MM.1S (cell line): ENCODE measurements at regions not wholly inside any gene's neighbourhood (a gene's known extent, or its start where the extent isn't known, plus 50 kb on each side); places are given as distances from the start of the nearest gene placed in this dataset.

Experiments used
- DNase-seq: peaks from one replicate; pipeline ENCODE4 v3.0.0-alpha.2; 2015
- H2AFZ ChIP-seq: fragments of 300-600 bp; sonication (generic); 2 replicates; pipeline ENCODE4 v1.6.0; 2016; ENCODE audit warnings: antibody characterized with exemption, low read length
- H3F3A ChIP-seq: fragments of 300-600 bp; sonication (generic); 2 replicates; pipeline ENCODE4 v1.6.1; 2016; ENCODE audit warnings: mild to moderate bottlenecking, antibody characterized with exemption, low read length, moderate library complexity, mixed read lengths; ENCODE audit not compliant: insufficient read depth
- H3K27ac ChIP-seq: fragments of 300-600 bp; sonication (generic); 2 replicates; pipeline ENCODE4 v1.5.1; 2016; ENCODE audit warnings: mild to moderate bottlenecking, low read length
- H3K27me3 ChIP-seq: fragments of 300-600 bp; sonication (generic); replicated peaks from 2 replicates; pipeline ENCODE4 v1.6.0; 2016; ENCODE audit warnings: low read length; ENCODE audit not compliant: insufficient read depth
- H3K36me3 ChIP-seq: fragments of 300-600 bp; sonication (generic); replicated peaks from 2 replicates; pipeline ENCODE4 v1.6.1; 2016; ENCODE audit warnings: mild to moderate bottlenecking, low read length, mixed read lengths; ENCODE audit not compliant: insufficient read depth
- H3K4me1 ChIP-seq: fragments of 300-600 bp; sonication (generic); 2 replicates; pipeline ENCODE4 v1.6.1; 2016; ENCODE audit warnings: low read length, mixed read lengths
- H3K4me2 ChIP-seq: fragments of 300-600 bp; sonication (generic); 2 replicates; pipeline ENCODE4 v1.6.0; 2016; ENCODE audit warnings: low read depth, low read length
- H3K4me3 ChIP-seq: fragments of 300-600 bp; sonication (generic); 2 replicates; pipeline ENCODE4 v1.5.1; 2016; ENCODE audit warnings: low read length, mixed read lengths
- H3K79me2 ChIP-seq: fragments of 300-600 bp; sonication (generic); 2 replicates; pipeline ENCODE4 v1.6.1; 2016; ENCODE audit warnings: mixed run types, low read length, mixed read lengths
- H3K9ac ChIP-seq: fragments of 300-600 bp; sonication (generic); 2 replicates; pipeline ENCODE4 v1.6.1; 2016; ENCODE audit warnings: low read length, mixed read lengths
- H3K9me2 ChIP-seq: fragments of 300-600 bp; sonication (generic); replicated peaks from 2 replicates; pipeline ENCODE4 v1.6.1; 2016; ENCODE audit warnings: mild to moderate bottlenecking, low read length, mixed read lengths; ENCODE audit not compliant: insufficient read depth
- H3K9me3 ChIP-seq: fragments of 300-600 bp; sonication (generic); replicated peaks from 2 replicates; pipeline ENCODE4 v1.6.1; 2016; ENCODE audit warnings: mild to moderate bottlenecking, low read length, mixed read lengths; ENCODE audit not compliant: insufficient read depth
- H4K20me1 ChIP-seq: fragments of 300-600 bp; sonication (generic); 2 replicates; pipeline ENCODE4 v1.6.1; 2016; ENCODE audit warnings: mild to moderate bottlenecking, low read length, moderate library complexity, mixed read lengths; ENCODE audit not compliant: insufficient read depth
- CTCF ChIP-seq: fragments of 300-600 bp; sonication (generic); IDR thresholded peaks from 2 replicates; pipeline ENCODE4 v1.5.1; 2016; ENCODE audit warnings: antibody characterized with exemption, low read length, mixed read lengths
- EZH2 ChIP-seq: fragments of 300-600 bp; sonication (generic); optimal IDR thresholded peaks from 2 replicates; pipeline ENCODE3; 2017; ENCODE audit warnings: low read depth, mild to moderate bottlenecking, antibody characterized with exemption, low read length, mixed read lengths
- EZH2phosphoT487 ChIP-seq: fragments of 300-600 bp; sonication (generic); IDR thresholded peaks from 2 replicates; pipeline ENCODE4 v1.6.1; 2018; ENCODE audit warnings: antibody characterized with exemption, low read length

GRCh38 chr6:20327141-20327540, 74.5 kb upstream of the E2F3 start:
- Histone ChIP-seq H3K4me2 (no peak overlapping the region), H3K4me3 (no peak overlapping the region), H3K9me3 (no peaks in the 10 kb centered on the region), H2AFZ (no peak overlapping the region), H3K27ac (no peak overlapping the region), H3K4me1 (no peaks in the 10 kb centered on the region), H3K79me2 (no peaks in the 10 kb centered on the region), H4K20me1 (no peaks in the 10 kb centered on the region), H3K36me3 (no peaks in the 10 kb centered on the region), H3K9ac (no peak overlapping the region), H3F3A (no peaks in the 10 kb centered on the region), H3K27me3 (no peaks in the 10 kb centered on the region), H3K9me2 (no peaks in the 10 kb centered on the region)
- TF ChIP-seq EZH2phosphoT487 (no peak), EZH2 (no peak), CTCF (no peak)
- no peak for DNase-seq

DNA sequence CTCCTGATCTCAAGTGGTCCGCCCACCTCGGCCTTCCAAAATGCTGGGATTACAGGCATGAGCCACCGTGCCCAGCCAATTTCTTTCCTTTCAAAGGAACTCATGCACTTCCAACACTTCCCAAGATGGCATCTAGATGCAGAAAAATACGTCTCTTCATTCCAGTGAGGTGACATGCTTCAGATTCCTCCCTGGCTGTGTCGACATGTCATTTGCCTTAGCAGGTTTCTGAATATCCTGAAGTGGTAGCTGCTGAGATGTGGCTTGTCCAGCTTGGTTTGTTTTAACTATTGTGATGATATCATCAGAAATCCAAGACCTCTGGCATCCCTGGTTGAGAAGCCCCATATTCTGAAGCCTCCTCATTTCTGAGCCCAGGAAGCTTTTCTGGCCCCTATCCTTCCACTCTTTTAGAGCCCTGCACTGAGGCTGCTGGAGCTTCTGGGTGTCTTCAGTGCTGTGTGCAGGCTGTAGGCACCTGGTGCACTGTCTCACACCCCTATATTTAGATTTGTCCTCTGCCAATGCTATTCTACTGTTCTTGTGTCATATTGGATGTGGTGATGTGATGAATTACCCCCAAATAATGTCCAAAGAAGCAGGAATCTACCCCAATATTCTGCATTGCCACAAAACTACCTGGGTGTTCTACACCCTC, 73.3 kb upstream of the E2F3 start:
- H3K4me3 ChIP-seq, result no peak overlapping the region
- H3F3A ChIP-seq, result no peaks in the 10 kb centered on the region
- H3K27ac ChIP-seq, result no peak overlapping the region
- no peaks in the 10 kb centered on the region for H3K79me2 ChIP-seq
- no peak for DNase-seq
- H3K9me2 ChIP-seq, result no peaks in the 10 kb centered on the region
- H3K36me3 ChIP-seq, result no peaks in the 10 kb centered on the region
- H3K27me3 ChIP-seq, result no peaks in the 10 kb centered on the region
- no peak overlapping the region for H3K4me2 ChIP-seq
- H3K4me1 ChIP-seq, result no peaks in the 10 kb centered on the region
- H4K20me1 ChIP-seq, result no peaks in the 10 kb centered on the region
- H2AFZ ChIP-seq, result no peak overlapping the region
- TF ChIP-seq CTCF (no peak), EZH2phosphoT487 (no peak), EZH2 (no peak)
- no peak overlapping the region for H3K9ac ChIP-seq
- no peaks in the 10 kb centered on the region for H3K9me3 ChIP-seq

DNA sequence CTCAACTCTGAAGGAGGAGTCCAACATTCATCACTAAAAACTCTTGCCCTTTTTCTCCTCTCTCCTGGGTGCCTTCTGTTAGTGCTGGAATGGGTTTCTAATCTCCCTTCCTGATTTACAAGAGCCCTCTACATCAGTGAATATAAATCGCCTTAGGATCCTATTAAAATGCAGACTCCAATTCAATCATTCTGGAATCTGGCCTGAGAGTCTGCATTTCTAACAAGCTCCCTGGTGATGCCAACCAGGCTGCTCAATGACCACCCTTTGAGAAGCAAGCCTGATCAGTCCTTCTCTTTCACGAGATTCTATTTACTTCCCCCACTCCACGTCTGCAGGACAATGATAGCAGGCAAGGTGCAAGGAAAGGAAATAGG, 72.8 kb upstream of the E2F3 start:
- no peak for DNase-seq
- H3F3A ChIP-seq, result no peaks in the 10 kb centered on the region
- H3K9me2 ChIP-seq, result no peaks in the 10 kb centered on the region
- H3K27ac ChIP-seq, result no peak overlapping the region
- no peaks in the 10 kb centered on the region for H3K36me3 ChIP-seq
- no peak overlapping the region for H3K9ac ChIP-seq
- H3K4me2 ChIP-seq, result no peak overlapping the region
- H3K27me3 ChIP-seq, result no peaks in the 10 kb centered on the region
- no peak overlapping the region for H3K4me3 ChIP-seq
- no peaks in the 10 kb centered on the region for H4K20me1 ChIP-seq
- H2AFZ ChIP-seq, result no peak overlapping the region
- H3K79me2 ChIP-seq, result no peaks in the 10 kb centered on the region
- TF ChIP-seq EZH2 (no peak), EZH2phosphoT487 (no peak), CTCF (no peak)
- H3K9me3 ChIP-seq, result no peaks in the 10 kb centered on the region
- H3K4me1 ChIP-seq, result no peaks in the 10 kb centered on the region
